ENCODE measurements at regions not wholly inside any gene's neighbourhood (a gene's known extent, or its start where the extent isn't known, plus 50 kb on each side); places are given as distances from the start of the nearest gene placed in this dataset.
"Not testable (repeated sequence)": the region's sequence is repeated elsewhere in the genome, so short reads cannot be mapped to it uniquely, and the experiment has no call there.

GRCh38 chr17:31680126-31680525 is 178.9 kb downstream of the COPRS start:
- DNase-seq (ENCODE audit: low spot score), result no peak

DNA sequence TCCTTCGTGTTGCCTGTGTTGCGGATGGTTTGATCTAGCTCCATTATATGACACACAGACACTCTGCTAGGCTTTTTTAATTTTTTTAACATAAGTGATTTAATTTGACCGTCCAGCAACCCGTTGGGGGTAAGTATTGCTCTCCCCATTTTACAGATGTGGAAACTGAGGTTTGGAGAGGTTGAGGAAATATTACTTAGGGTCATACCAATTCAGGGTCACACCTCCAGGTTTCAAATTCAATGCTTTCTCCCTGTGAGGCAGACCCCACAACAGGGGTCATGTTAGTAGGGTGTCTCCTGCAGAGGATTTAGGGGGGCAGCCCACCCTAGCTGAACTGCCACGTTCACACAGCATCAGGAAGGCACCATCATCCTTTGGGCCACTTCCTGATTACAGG is 179.4 kb downstream of the COPRS start:
- no peak for DNase-seq (ENCODE audit: low spot score)

GRCh38 chr17:31678431-31678830 is 180.6 kb downstream of the COPRS start:
- DNase-seq (ENCODE audit: low spot score), result peak; percentile 55

GRCh38 chr17:31677681-31678080 is 181.4 kb downstream of the COPRS start:
- peak; percentile 51 for DNase-seq (ENCODE audit: low spot score)

GRCh38 chr17:31677036-31677435 is 182.0 kb downstream of the COPRS start:
- peak; percentile 51 for DNase-seq (ENCODE audit: low spot score)

DNA sequence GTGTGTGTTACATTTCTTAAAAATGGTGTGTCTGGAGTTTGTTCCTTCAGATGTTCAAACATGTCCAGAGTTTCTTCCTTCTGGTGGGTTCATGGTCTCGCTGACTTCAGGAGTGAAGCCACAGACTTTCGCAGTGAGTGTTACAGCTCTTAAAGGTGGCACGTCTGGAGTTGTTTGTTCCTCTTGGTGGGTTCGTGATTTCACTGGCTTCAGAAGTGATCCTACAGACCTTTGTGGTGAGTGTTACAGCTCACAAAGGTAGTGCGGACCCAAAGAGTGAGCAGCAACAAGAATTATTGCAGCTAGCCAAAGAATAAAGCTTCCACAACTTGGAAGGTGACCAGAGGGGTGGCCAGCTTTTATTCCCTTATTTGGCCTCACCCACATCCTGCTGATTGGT is 183.7 kb downstream of the COPRS start:
- peak; percentile 20 for DNase-seq (ENCODE audit: low spot score)

- DNase-seq (ENCODE audit: low spot score), result peak; percentile 26
These were observed 184.2 kb downstream of the COPRS start for GRCh38 chr17:31674717-31675349.

DNA sequence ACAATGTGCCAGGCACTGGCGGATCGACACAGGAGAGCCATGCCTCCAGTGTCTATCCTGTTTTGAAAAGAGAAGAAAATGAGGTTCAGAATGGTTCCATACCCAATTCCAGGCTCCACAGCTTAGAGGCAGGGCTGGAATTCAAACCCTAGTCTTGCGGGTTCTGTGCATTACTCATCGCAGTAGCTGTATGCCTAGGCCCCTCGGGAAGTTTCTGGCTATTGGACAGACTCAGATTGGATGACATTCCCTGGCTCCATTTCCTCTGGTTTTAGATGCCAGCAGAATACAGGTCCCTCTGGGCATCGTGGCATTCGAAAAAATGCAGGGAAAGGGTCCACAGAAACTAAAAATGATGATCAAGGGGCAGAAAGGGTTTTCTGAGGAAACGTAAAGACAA is 184.7 kb downstream of the COPRS start:
- DNase-seq (ENCODE audit: low spot score), result no peak

DNA sequence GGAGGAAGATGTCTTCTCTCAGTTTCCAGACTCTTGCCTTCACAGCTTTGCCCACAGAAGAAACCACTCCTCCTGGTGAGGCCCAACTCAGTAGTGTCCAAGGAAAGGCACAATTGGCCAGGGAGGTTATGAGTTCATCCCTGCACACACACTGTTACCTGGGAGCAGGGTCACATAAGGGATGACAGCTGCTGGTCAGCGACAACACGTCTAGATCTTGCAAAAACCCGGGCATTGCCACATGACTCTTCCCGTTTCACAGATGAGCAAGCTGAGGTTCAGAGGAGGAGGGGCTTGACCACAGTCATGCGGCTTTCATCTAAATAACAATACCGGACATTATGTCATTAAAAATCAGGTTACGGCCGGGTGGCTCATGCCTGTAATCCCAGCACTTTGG is 186.0 kb downstream of the COPRS start:
- peak; percentile 65 for DNase-seq (ENCODE audit: low spot score)

GRCh38 chr17:31672161-31672819 is 186.8 kb downstream of the COPRS start:
- DNase-seq (ENCODE audit: low spot score), result peak; percentile 76

GRCh38 chr17:31663576-31663975 is 195.5 kb downstream of the COPRS start:
- no peak for DNase-seq (ENCODE audit: low spot score)

GRCh38 chr17:31660684-31661083 is 198.4 kb downstream of the COPRS start:
- DNase-seq (ENCODE audit: low spot score), result no peak

- no peak for DNase-seq (ENCODE audit: low spot score)
These were observed 201.2 kb downstream of the COPRS start for GRCh38 chr17:31657876-31658275.

GRCh38 chr17:31654936-31655335 is 204.1 kb downstream of the COPRS start:
- DNase-seq (ENCODE audit: low spot score), result peak; percentile 78

GRCh38 chr17:31653691-31654090 is 205.4 kb downstream of the COPRS start:
- no peak for DNase-seq (ENCODE audit: low spot score)

- DNase-seq (ENCODE audit: low spot score), result no peak
These were observed 208.1 kb downstream of the COPRS start for GRCh38 chr17:31650756-31651520.

DNA sequence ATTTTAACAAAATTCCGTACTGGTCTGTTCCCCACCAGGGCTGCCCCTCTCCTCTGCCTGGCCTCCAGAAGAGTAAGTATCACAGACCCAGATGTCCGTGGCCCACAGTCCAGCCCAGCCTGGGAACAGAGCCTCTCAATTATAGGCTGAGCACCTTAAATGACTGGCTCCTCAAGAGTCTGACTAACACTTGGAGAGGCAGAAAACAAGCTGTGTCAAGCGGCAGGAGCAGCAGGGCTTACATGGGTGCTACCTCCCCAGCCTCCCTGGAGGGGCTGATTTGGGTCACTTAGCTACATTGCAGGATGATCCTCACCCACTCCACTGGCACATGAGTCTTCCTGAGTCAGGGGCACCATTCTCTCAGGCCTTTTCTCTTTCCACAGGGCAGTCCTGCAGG is 209.7 kb downstream of the COPRS start:
- no peak for DNase-seq (ENCODE audit: low spot score)

- DNase-seq (ENCODE audit: low spot score), result no peak
These were observed 211.4 kb downstream of the COPRS start for GRCh38 chr17:31647661-31648060.

DNA sequence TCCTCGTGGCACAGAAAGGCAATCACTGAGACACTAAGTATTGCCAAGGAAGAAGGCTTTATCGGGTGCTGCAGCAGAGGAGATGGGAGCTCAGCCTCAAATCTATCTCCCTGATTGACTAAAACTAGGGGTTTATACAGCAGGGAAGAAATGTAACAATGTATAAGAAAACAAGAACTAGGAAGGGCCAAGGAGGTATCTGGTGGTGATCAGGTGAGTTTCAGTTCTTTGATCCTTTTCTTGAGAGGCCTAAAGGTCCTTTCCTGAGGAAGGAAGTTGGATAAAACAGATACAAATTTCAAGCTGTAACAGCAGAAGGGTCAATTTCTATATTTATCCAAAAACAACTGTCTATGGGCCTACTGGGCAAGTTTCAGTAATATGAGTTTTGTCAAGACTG is 212.4 kb downstream of the COPRS start:
- DNase-seq (ENCODE audit: low spot score), result no peak

DNA sequence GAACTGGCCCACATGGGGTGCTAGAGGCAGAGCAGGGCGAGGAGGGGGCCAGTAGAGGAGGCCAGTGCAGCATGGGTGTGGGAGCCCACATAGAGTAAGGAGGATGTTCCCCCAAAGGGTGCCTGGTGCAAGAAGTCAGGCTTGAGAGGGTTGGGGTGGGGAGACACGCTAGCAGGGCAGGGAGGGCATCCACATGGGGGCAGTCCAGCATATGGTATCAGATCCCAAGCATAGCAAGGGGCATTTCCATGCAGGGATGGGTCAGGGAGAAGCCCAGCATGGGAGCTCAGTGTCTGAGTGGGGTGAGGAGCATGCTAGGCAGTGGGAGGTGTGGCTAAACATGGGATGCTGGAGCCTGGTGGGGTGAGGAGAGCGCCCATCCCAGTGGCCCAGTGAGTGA is 213.7 kb downstream of the COPRS start:
- DNase-seq (ENCODE audit: low spot score), result no peak

DNA sequence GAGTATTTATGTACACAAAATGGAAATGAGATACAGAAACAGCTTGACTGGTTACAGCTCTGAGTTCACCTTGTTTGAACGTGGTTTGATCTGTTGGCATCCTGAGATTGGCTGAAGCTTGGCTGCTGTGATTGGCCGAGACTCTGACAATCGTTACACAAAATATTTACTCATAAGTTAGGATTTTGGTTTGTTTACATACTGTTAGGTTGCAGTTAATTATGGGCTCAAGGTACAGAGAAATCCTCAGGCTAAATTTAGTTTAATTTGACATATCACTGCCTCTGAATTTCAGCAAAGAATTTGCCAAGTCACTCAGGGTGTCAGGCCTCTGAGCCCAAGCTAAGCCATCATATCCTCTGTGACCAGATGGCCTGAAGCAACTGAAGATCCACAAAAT is 227.3 kb downstream of the COPRS start:
- DNase-seq (ENCODE audit: low spot score), result no peak

DNA sequence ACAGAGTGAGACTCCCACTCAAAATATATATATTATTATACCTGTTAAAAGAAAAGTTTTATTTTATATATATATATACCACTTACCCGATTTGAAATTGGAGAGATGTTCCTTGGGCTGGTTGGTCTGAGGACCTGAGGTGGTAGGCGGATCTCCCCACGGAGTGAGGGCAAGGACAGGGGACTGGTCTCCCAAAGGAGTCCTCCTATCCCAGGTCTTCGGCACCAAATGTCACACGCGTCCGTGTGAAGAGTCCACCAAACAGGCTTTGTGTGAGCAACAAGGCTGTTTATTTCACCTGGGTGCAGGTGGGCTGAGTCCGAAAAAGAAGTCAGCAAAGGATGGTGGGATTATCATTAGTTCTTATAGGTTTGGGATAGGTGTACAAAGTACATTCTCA is 228.2 kb downstream of the COPRS start:
- DNase-seq (ENCODE audit: low spot score), result not testable (repeated sequence)

Measured in mesenteric fat pad (tissue), 1 donor.